Suppressor macrophage (primary cell): ENCODE measurements at regions not wholly inside any gene's neighbourhood (a gene's known extent, or its start where the extent isn't known, plus 50 kb on each side); places are given as distances from the start of the nearest gene placed in this dataset.

Experiments
- DNase-seq, 4 experiments: peaks; one replicate each; pipeline ENCODE4 v3.0.0-alpha.2; 2020 to 2022

DNA sequence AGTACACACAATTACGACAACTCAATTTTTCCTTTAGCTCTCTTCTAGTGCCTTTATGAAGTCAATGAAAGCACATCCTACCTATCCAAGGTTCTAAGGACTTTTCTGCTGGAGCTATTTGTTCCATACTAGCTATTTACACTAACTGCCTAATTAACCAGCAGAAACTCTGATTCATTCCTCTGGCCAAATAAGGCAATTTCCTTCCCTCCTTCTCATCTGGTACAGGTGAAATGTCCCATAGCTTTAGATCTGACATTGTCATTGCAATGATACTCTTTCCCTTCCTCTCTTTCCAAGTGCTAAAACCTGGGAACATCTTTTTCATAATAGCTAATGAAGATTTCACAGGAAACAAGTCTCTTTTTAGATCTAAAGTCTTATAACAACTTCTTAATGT is 521.7 kb downstream of the SOX2 start:
- no peak for DNase-seq

DNA sequence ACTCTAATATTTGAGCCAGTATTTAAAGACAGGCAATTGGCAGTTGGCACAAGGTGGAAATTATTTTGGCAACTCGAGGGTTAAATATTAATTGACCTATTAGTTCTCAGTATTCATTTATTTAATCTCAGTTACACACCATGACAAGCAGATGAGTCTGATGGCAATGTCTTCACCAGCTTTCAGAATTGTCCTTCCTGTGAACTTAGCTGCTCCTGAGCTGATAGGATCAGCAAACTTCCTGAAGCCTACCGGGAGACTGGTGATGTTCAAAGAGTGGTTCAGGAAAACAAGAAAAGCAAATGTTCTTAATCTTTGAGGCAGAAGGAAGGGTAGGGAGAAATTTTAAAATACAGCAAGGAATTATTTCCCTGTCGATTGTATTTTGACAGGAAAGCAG is 522.2 kb downstream of the SOX2 start:
- DNase-seq, result no peak

DNA sequence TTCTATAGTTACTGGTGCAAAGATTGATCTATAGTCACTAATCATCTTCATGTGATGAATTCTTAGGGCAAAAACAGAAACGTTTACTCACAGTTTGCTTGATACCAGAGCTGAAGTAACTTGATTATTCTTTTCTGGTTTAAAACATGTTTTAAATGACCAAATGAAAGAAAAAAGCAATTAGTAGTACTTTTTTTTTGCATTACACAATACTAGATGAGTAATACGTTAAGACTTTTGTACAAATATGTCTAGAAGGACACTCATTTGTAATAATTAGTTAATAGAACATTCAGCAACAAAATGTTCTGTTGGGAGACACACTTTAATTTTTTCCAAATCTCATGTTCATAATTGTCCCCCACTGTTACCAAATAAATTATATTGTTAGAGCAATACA is 523.2 kb downstream of the SOX2 start:
- DNase-seq, result no peak

DNA sequence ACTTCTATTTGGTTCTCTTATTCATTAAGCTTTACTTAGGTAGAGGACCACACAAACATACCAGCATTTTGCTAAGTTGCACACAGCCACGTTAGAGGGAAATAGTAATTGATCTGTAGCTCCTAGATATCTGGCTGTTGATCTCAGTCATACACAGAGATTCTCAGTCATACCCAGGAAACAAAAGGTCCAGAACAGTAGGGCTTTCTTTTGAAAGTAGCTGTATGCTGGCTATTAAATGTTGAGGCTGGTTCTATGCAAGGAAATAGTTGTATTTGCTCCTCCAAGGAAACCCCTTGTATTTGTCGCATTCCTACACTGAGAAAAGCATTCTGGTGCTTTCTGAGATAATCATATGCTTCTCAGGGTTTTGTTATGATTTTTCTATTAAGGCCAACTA is 523.8 kb downstream of the SOX2 start:
- DNase-seq, result no peak

DNA sequence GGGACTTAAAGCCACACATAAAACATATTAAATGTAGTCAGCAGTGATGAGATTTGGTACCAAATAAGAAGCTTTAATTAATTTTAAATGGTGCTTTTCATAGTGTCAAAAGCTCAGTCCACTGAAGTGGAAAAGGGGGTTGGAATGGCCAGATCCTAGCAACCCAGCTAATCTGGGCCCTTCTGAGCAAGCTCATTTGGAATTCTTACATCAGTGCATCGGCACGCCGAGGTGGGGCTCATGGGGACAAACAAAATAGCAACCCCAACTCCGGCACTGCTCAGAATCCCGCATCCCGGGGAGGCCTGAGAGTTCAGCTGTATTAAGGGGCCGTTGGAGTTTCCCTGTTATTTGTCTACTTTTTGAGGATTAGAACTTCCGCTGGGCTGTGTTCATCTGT is 526.4 kb downstream of the SOX2 start:
- no peak for DNase-seq

DNA sequence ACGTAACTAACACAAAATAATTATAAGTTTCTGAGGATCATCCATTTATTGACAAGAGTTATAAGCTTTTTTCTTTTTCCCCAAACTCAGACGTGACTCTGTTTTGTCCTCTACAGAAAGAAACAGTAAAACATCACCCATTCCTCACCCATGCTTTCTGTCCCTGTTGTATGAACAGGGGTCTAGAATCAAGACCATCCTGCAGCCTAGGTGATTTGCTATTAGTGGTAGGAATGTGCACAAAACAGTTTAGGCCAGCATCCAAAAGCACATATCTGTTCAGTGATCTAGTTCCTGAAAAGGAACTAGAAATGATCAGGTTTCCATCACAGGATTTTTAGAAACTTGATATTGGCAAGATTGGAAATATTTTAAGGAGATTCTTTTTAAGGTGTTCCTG is 527.6 kb downstream of the SOX2 start:
- no peak for DNase-seq

DNA sequence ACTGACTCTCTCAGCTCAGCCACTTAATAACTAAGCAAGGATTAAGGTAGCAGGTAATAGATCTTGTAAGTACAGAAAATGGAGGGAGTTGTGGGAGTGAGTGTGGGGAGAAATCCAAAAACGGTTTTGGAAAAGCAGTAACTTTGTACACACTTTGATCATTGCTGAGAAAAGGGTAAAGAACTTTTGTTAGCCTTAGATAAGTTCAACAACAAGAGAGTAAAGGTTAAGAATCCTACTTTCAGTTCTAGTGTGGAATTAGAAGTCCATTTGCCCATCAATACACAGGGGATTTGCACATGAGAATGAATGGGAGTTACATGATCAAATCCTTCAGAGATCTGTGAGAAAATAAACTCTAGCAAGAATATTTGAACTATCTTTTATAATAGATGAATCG is 528.7 kb downstream of the SOX2 start:
- DNase-seq, result no peak

DNA sequence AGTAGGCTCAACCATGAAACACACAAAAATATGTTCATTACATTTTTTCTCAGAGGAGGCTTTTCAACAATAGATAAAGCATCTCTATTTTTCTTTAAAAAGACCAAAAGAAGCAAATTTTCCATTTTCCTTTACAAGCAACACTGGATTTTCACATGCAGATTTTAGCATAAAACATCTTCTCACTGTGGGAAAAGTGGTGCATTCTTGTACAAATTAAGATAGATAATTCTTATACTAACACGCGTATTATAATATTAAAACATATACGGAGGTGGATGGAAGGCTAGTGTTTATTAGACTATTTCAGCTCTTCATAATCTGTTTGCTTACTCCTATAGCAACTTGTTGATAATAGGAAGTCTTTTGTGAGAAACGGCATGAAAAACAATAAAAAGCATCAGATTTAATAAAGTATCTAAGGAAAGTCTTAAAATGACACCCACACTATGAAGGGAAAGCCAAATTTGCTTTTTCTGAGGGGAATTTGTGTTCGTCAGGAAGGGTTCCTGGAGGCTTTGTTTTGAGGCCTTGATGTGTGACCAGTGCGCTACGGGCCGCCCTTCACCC is 529.6 kb downstream of the SOX2 start:
- DNase-seq, result no peak

DNA sequence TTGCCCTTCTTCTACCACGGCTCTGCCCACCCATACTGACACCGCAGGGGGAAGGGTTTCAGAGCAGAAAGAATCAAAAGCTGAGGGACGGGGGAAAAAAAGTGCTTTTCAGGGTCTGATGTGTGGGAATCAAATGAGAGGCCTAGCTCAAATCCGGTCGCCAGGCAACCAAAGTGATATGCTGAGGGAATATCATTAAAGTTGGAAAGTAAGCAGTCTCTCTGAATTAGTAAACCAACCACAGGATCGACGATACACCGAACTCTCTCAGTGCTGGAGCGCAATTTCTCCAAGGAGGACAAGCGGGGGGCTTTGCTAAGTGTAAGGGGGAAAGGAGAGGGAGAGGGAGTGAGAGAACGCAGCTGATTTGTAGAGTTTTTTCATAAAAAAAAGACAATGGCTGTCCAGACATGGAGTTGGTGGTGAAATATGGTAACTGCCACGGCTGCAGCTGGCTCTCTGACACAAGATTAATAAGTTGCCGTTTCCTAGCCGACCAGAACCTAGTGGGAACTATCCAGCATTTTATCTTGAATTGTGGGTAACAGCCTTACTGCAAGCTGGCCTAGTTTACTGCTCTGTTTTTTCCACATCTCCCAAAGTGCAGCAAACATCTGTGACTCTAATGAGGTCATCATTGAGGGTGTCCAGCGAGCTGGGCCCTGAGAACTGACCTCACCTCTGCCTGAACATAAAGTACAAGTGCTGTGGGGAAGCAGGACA is 530.2 kb downstream of the SOX2 start:
- no peak for DNase-seq

DNA sequence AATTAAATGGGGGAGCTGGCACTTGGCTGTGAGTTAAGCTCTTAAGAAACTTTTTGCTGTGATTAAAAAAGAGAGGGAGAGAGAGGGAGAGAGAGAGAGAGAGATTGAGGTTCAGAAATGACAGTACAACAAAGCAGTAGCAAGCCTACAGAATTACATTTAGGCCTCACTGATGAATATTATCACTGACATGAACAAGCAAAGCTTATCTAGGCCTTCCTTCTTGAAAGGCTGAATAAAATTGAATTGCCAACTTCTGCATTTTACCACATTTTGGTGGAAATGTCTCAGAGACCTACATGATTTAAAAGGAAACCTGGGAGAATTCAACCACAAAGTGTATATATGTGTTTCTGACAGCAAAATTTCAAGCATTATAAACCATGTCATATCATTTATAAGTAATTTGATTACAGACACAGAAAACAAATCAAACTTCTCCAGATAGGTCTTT is 530.8 kb downstream of the SOX2 start:
- no peak for DNase-seq

DNA sequence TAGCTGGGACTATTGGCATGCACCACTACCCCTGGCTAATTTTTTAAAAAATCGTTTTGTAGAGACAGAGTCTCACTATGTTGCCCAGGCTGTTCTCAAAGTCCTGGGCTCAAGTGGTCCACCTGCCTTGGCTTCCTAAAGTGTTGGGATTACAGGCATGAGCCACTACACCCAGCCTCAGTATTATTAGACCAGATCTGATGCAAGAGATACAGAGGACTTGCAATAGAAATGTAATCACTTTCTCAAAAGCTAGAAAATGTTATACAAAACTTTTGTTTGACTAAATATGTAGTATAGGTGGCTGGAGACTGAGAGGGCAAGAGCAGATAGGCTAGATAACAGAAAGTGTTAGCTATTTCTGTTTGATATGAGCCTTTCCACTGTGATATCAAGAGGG is 531.9 kb downstream of the SOX2 start:
- DNase-seq, result no peak

DNA sequence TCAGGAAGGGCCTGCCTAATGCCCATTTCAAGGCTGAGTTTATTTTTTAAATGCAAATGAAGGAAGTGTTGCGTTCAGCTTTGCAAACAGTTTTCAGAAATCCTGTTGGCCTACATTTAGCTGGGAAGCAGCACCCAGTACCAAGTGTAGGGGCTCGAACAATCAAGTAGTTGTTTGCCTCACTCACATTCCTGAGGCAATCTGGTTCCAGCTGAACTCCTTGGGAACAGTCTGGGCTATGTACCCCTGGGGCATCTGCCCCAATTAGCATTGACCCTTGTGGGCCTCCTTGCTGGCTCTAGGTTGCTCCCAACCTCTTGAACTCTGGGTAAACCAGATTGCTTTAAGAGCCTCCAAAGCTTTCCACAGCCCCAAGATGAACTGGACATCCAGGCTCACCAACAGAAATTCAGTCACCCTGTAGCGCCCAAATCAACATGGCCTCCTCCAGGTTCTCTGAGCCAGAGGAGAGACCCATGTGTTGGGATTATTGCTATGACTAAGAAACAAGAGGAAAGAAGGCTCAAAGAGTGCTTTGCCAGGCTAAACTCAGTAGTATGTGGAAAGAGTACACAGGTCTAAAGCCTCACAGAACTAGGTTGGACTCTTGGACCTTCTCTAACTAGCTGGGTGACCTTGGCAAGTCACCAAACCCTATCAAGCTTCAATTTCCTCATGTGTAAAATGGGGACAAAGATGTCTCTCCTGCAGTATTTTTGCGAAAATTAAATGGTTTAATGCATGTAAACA is 532.7 kb downstream of the SOX2 start:
- DNase-seq, result no peak

DNA sequence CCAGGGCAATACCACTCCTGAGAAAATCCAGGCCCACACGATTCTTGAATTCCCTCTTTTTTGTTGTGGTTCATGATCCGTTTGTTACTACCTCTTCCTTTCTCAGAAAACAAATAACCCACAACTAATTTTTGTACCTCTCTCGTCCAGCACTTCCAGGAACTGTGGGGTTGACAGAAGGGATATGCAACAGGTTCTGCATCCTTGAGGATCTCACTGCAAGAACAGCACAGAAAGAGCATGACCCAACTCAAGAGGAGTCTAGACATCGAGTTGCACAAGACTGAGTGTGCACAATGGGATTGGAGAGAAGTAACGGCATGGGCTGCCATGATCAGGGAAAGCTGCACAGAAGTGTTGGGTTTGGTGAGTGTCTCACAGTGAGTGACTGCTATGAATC is 533.3 kb downstream of the SOX2 start:
- DNase-seq, result no peak

DNA sequence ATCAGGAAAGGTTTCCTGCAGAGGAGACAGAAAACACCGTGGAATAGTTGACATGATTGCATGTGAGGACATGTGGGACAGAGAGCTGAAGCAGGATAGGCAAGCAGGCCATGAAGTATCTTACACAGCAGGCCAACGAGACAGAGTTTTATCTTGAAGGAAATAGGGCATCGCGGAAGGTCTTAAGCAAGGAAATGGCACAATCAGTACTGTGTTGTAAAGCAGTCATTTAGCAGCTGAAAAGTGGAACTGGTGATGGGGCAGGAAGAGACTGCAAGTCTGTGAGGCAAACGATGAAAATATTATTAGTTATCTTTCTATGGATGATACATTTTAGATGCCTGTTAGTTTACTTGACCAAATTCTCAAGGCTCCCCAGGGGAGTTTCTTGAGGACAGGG is 535.1 kb downstream of the SOX2 start:
- peak in 2 of 4 experiments; percentile 3 to 33 for DNase-seq

DNA sequence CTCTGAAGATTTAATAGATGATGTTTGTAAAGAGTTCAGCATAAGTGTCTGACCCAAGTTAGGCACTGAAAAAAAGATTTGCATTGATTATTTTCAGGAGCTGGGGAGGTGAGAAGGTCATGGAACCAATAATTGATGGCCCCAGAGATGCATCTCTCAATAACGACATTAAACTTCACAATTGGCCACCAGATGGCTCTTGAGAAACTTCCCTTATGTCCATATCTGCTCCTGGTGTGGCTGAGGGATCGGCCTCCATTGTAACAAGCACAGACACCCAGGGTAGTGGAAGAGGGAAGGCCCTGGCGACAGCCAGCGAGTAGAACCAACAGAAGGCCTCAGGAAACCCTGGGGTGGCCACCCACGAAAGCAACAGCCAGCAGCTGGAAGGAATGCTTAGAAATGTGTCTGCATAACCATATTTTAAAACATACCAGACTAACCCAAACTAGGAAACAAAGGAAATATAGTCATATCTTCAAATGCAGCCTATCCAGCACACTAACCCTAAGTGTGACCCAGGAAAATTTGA is 536.7 kb downstream of the SOX2 start:
- no peak for DNase-seq

DNA sequence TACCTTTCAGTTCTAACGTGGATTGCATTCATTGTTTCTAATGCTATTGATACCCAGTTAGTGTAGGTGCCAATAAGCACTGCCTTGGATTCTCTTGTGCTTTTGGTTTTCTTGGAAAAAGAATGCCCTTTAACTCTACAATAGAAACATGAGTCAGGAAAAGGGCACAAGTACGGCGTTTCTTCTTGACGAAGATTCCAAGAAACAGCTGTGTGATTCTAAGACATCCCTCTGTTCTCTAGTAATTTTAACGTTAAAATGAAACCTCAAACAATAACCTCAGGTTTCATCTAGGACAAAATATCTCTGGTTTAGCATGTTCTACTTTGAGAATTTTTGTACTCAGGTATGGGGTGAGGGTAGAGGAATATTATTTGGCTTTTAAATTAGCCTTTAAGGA is 540.5 kb upstream of the ATP11B start:
- DNase-seq, result no peak

DNA sequence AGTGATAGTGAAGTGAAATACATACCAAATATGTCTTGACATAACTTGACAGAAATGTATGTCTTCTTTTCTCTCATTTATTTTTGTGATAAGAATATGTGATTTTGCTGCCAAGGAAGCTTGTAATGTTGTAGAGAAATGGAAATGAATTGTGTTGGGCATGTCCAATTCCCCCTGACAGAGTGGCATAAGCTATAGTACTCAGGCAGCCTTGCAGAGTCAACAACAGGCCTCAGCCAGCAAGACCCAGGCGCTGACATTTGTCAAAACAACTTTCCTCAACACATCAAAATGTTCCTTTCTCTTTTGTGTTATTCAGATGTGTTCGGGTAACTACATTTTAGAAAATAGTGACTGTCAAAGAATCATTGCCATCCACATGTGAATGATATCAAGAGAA is 538.1 kb upstream of the ATP11B start:
- DNase-seq, result no peak

DNA sequence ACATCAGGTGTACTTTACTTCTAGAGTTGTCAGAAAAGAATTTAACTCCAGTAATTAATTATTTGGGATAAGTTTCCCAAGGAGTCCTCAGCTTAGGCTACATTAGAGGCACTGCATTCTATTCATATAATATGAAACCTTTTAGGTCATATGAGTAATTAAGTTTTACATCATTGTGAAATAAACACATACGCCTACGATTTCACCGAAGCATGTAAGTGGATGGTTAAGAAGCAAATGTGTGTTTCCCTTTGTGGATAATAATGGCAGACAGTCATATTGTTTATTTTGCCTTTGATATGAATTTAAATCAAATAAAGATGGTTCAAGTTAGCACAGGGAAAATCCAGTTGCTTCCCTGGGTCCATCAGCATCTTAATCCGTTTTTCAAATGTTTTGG is 535.9 kb upstream of the ATP11B start:
- DNase-seq, result no peak

DNA sequence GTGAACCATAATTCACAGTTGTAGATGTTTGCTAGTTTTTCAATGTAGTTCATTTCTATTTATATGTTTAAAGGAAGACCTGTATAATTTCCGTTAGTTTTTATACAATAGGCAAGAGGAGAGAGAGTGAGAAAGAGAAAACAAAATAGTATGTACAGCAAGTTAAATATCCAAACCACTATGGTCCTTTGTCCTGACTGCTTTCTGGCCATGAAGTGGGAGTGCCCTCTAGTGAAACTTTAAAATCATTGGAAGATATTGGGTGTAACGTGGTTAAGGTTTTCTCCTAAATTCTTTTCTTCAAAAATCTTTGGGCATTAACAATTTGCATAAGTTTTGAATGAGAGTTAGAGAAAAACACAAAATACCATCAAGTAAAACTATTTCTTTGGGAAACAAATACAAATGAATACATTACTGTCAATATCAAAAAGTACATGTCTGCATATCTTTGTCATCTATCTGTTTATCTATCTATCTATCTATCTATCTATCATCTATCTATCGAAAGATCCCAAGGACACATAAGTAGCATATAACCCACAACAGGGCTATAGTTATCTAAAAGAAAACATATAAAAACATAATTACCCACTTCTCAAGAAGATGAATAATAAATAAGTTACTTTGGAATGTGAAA is 534.6 kb upstream of the ATP11B start:
- DNase-seq, result peak in 3 of 4 experiments; percentile 4 to 8 (median 5)

DNA sequence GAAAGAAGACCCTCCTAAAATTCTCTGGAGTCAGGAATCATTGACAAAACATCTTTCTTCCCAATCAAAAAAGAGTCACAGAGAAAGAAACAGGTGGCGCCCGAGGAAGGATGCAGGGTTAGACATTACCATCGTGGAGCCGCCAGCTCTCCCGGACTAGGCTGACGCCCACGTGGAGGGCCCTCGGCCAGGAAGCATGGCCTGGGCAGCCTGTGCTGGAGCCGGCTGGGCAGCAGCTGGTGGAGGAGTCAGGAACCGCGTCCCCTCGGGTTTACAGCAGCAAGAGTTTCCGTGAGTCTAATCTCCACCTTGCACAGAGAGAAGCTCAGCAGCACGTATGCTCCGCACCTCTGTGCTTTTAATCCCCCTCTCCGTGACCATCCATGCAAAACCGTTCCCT is 533.7 kb upstream of the ATP11B start:
- DNase-seq, result no peak

DNA sequence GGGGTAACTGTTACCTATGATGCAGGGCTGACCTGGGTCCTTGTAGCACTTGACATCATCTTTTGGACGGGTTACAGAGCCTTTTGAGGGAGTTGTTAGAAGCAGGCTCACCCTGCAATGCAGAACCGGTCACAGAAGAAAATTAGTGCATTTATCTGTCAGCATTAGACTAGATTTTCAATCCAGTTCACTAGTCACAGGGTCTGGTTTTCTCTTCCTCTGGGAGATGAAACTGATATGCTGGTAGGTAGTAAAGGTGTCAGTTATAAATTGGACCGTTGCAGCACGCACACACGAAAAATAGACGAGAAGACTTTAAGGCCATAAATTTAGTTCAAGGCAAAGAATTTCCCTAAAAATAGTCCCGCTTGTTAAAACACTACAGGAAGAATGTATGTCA is 532.3 kb upstream of the ATP11B start:
- DNase-seq, result no peak

DNA sequence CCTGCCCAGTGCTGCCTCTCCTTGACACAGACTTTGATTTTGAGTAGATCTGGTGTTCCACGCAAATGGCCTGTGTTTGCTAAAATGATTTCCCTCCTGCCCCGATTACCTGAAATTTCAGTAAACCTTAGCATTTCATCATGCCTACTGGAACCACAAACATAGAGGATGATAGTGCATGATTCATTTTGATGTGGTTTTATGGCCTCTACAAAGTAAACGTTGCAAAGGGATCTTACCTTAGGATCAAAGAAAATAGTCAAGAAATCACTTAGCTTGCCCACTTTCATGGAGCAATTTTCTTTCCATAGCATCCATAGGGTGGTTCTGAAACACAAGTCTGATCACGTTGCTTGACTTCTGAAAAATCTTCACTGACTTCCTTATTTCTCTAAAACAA is 524.6 kb upstream of the ATP11B start:
- DNase-seq, result no peak

DNA sequence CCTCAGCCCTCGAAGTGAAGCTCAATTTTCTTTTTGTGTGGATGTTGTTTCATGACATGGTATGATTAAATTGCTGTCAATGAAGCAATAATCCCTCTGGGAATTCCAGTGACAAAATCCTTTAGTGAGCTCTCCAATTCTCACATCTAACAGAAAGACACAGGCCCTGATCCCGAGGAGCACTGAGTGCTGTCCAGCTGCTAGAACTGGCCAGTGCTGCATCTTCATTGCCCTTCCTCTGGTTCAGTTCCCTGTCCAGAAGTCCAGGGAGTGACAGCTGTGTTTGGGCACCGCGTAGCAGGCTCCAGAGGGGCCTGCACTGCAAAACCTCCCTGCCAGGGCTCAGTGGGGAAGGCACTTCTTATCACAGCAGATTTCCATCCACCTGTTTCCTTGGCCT is 516.8 kb upstream of the ATP11B start:
- DNase-seq, result no peak
